Thyroid gland (tissue), 4 donors: ENCODE measurements at regions not wholly inside any gene's neighbourhood (a gene's known extent, or its start where the extent isn't known, plus 50 kb on each side); places are given as distances from the start of the nearest gene placed in this dataset.

Experiments used
- POLR2A ChIP-seq, 2 donors: fragments of 450-650 bp; IDR thresholded peaks; one replicate each; pipeline ENCODE4 v1.6.1; 2017; ENCODE audit warnings: antibody characterized with exemption in 2 of 2, mild to moderate bottlenecking in 2 of 2, moderate library complexity in 1 of 2
- TF ChIP-seq, protein P1 (sequence below), 6 experiments: fragments of 200-600 bp in 3 of 6; fragments of 450-650 bp in 3 of 6; sonication (generic) in 3 of 6; IDR thresholded peaks; one replicate each; pipeline ENCODE4 v1.5.1; 2016 to 2019; ENCODE audit warnings: antibody characterized with exemption in 6 of 6, mild to moderate bottlenecking in 2 of 6, inconsistent platforms in 1 of 6, moderate library complexity in 1 of 6

DNA sequence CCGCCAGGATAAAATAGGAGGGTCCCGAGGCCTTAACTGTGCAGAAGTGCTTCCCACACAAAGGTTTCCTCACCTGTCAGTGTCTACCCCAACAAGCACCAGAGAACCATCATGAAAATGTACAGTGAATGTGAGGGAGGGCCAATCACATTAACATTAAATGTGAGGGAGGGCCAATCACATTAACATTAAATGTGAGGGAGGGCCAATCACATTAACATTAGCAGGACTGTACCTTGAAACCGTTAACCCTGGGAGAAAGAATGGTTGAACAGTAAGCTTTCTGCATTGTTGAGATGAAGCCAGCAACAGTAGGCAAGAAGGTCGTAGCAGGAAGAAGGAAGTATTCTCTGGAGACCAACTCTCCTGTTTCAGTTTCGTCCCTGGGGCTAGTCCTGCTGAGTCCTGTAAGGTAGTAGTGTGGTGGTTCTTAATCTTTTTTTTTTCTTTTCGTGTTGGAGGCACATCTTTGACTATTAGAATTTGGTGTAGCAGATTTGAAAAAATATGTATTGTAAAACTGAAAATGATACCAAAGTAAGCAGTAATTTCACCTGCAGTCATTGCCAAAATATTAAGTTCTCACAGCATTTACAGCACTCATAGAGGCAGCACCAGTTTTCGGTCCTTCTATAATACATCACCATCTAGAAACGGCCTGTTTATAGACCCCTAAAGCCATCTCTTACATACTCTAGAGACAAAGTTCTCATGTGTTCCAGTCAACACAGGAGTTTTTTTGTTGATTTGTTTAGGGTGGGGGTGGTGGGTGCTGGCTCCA, 98.6 kb upstream of the PPP2R5A start:
- TF ChIP-seq, protein P1, sequence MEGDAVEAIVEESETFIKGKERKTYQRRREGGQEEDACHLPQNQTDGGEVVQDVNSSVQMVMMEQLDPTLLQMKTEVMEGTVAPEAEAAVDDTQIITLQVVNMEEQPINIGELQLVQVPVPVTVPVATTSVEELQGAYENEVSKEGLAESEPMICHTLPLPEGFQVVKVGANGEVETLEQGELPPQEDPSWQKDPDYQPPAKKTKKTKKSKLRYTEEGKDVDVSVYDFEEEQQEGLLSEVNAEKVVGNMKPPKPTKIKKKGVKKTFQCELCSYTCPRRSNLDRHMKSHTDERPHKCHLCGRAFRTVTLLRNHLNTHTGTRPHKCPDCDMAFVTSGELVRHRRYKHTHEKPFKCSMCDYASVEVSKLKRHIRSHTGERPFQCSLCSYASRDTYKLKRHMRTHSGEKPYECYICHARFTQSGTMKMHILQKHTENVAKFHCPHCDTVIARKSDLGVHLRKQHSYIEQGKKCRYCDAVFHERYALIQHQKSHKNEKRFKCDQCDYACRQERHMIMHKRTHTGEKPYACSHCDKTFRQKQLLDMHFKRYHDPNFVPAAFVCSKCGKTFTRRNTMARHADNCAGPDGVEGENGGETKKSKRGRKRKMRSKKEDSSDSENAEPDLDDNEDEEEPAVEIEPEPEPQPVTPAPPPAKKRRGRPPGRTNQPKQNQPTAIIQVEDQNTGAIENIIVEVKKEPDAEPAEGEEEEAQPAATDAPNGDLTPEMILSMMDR (IDR thresholded peaks at IDR 0.05): no peak
- TF ChIP-seq POLR2A (IDR thresholded peaks at IDR 0.05): no peak
